ENCODE measurements at regions not wholly inside any gene's neighbourhood (a gene's known extent, or its start where the extent isn't known, plus 50 kb on each side); places are given as distances from the start of the nearest gene placed in this dataset.

GRCh38 chr12:111135293-111135832 is 215.0 kb upstream of the MYL2 start:
- Histone ChIP-seq H3K79me2 (ENCODE audit: insufficient read depth, low read depth) (no peaks in the 10 kb centered on the region), H3K4me3 (IDR thresholded peaks at IDR 0.05; ENCODE audit: insufficient read depth, low read depth, low read length) (no peak overlapping the region), H3K27ac (no peak overlapping the region), H3K36me3 (ENCODE audit: insufficient read depth) (no peaks in the 10 kb centered on the region), H3K9ac (no peak overlapping the region), H3K4me2 (no peak overlapping the region), H4K20me1 (ENCODE audit: insufficient read depth) (no peaks in the 10 kb centered on the region), H3K4me1 (ENCODE audit: low read depth, poor library complexity, severe bottlenecking) (no peaks in the 10 kb centered on the region), H2AFZ (ENCODE audit: low read depth) (no peak overlapping the region), H3K27me3 (ENCODE audit: insufficient read depth, low read depth) (no peaks in the 10 kb centered on the region)
- no peak for TF ChIP-seq CTCF (conservative IDR thresholded peaks at IDR 0.05; ENCODE audit: low read depth, low read length)

GRCh38 chr12:111130336-111130735 is 210.0 kb upstream of the MYL2 start:
- Histone ChIP-seq H3K36me3 (ENCODE audit: insufficient read depth) (no peaks in the 10 kb centered on the region), H3K4me2 (no peak overlapping the region), H3K9ac (no peak overlapping the region), H4K20me1 (ENCODE audit: insufficient read depth) (no peaks in the 10 kb centered on the region), H3K79me2 (ENCODE audit: insufficient read depth, low read depth) (no peaks in the 10 kb centered on the region), H3K4me3 (IDR thresholded peaks at IDR 0.05; ENCODE audit: insufficient read depth, low read depth, low read length) (no peak overlapping the region), H3K27me3 (ENCODE audit: insufficient read depth, low read depth) (no peaks in the 10 kb centered on the region), H3K4me1 (ENCODE audit: low read depth, poor library complexity, severe bottlenecking) (no peaks in the 10 kb centered on the region), H2AFZ (ENCODE audit: low read depth) (no peak overlapping the region), H3K27ac (no peak overlapping the region)
- no peak for TF ChIP-seq CTCF (conservative IDR thresholded peaks at IDR 0.05; ENCODE audit: low read depth, low read length)

GRCh38 chr12:111129149-111129767 is 208.9 kb upstream of the MYL2 start:
- no peak overlapping the region for H3K9ac ChIP-seq
- H3K4me2 ChIP-seq: no peak overlapping the region
- no peaks in the 10 kb centered on the region for H4K20me1 ChIP-seq (ENCODE audit: insufficient read depth)
- no peak overlapping the region for H2AFZ ChIP-seq (ENCODE audit: low read depth)
- no peak overlapping the region for H3K27ac ChIP-seq
- H3K79me2 ChIP-seq (ENCODE audit: insufficient read depth, low read depth): no peaks in the 10 kb centered on the region
- no peaks in the 10 kb centered on the region for H3K27me3 ChIP-seq (ENCODE audit: insufficient read depth, low read depth)
- H3K4me1 ChIP-seq (ENCODE audit: low read depth, poor library complexity, severe bottlenecking): no peaks in the 10 kb centered on the region
- no peak overlapping the region for H3K4me3 ChIP-seq (IDR thresholded peaks at IDR 0.05; ENCODE audit: insufficient read depth, low read depth, low read length)
- no peak for TF ChIP-seq CTCF (conservative IDR thresholded peaks at IDR 0.05; ENCODE audit: low read depth, low read length)
- no peaks in the 10 kb centered on the region for H3K36me3 ChIP-seq (ENCODE audit: insufficient read depth)

- H3K27me3 ChIP-seq (ENCODE audit: insufficient read depth, low read depth): no peaks in the 10 kb centered on the region
- H3K4me2 ChIP-seq: no peak overlapping the region
- H3K36me3 ChIP-seq (ENCODE audit: insufficient read depth): no peaks in the 10 kb centered on the region
- H3K4me1 ChIP-seq (ENCODE audit: low read depth, poor library complexity, severe bottlenecking): no peaks in the 10 kb centered on the region
- H4K20me1 ChIP-seq (ENCODE audit: insufficient read depth): no peaks in the 10 kb centered on the region
- no peaks in the 10 kb centered on the region for H3K79me2 ChIP-seq (ENCODE audit: insufficient read depth, low read depth)
- H2AFZ ChIP-seq (ENCODE audit: low read depth): no peak overlapping the region
- no peak overlapping the region for H3K4me3 ChIP-seq (IDR thresholded peaks at IDR 0.05; ENCODE audit: insufficient read depth, low read depth, low read length)
- no peak overlapping the region for H3K9ac ChIP-seq
- no peak for TF ChIP-seq CTCF (conservative IDR thresholded peaks at IDR 0.05; ENCODE audit: low read depth, low read length)
- H3K27ac ChIP-seq: no peak overlapping the region
Observed at GRCh38 chr12:111126331-111126730, 206.0 kb upstream of the MYL2 start.
